ENCODE measurements at regions not wholly inside any gene's neighbourhood (a gene's known extent, or its start where the extent isn't known, plus 50 kb on each side); places are given as distances from the start of the nearest gene placed in this dataset.

- Histone ChIP-seq H3K9ac (replicated peaks in 1 of 4; ENCODE audit: extremely low read depth in 1 of 4, low read depth in 3 of 4, low read length in 3 of 4) (no peak overlapping the region), H2BK20ac (ENCODE audit: low read length) (no peak overlapping the region), H4K91ac (replicated peaks; ENCODE audit: insufficient read length, low read length) (no peak overlapping the region), H3K23me2 (ENCODE audit: low read depth, low read length) (no peaks in the 10 kb centered on the region), H3K4me3 (ENCODE audit: extremely low read depth in 1 of 4, insufficient read depth in 2 of 4, low read depth in 3 of 4, low read length in 4 of 4) (no peak overlapping the region), H4K5ac (ENCODE audit: insufficient read length, low read depth, low read length) (no peak overlapping the region), H2BK5ac (ENCODE audit: low read depth, low read length) (no peak overlapping the region), H3K79me1 (ENCODE audit: low read depth, low read length) (no peaks in the 10 kb centered on the region), H3K79me2 (ENCODE audit: control insufficient read depth in 1 of 2, insufficient read depth in 2 of 2, low read length in 2 of 2) (no peaks in the 10 kb centered on the region), H3K9me3 (ENCODE audit: insufficient read depth in 2 of 2, low read depth in 1 of 2, low read length in 1 of 2) (peaks cover 4 to 5% of the 10 kb centered on the region in 2 experiments; a peak in 2 of 4 replicates), H3K23ac (ENCODE audit: insufficient read length) (no peak overlapping the region), H3K4ac (replicated peaks; ENCODE audit: insufficient read length, low read depth, low read length) (no peak overlapping the region), H3K56ac (replicated peaks; ENCODE audit: insufficient read length, low read depth, low read length) (no peak overlapping the region), H2AK5ac (ENCODE audit: low read depth, low read length) (no peak overlapping the region), H3K27ac (ENCODE audit: low read depth, low read length) (no peak overlapping the region), H4K8ac (ENCODE audit: extremely low read depth, insufficient read depth, low read length) (no peak overlapping the region), H3K4me2 (ENCODE audit: insufficient read depth in 1 of 2, low read depth in 2 of 2, low read length in 2 of 2) (no peak overlapping the region), H3K27me3 (replicated peaks in 1 of 4; ENCODE audit: control insufficient read depth in 3 of 4, extremely low read depth in 1 of 4, insufficient read depth in 3 of 4, low read length in 3 of 4) (no peaks in the 10 kb centered on the region), H3K18ac (ENCODE audit: extremely low read depth, low read length) (no peak overlapping the region), H3K36me3 (ENCODE audit: control insufficient read depth in 2 of 4, insufficient read depth in 4 of 4, low read length in 3 of 4) (no peaks in the 10 kb centered on the region), H3K14ac (ENCODE audit: insufficient read length) (no peak overlapping the region), H2BK15ac (ENCODE audit: low read length) (no peak overlapping the region), H2BK12ac (ENCODE audit: low read depth, low read length) (no peak overlapping the region; the same call in 1 of the 2 replicates), H4K20me1 (replicated peaks in 1 of 2; ENCODE audit: control insufficient read depth in 1 of 2, insufficient read depth in 2 of 2, low read length in 2 of 2) (no peaks in the 10 kb centered on the region), H2BK120ac (replicated peaks; ENCODE audit: low read depth, low read length) (no peak overlapping the region), H2AFZ (ENCODE audit: low read length) (no peak overlapping the region), H3K4me1 (replicated peaks in 1 of 4; ENCODE audit: control insufficient read depth in 3 of 4, insufficient read depth in 4 of 4, low read length in 3 of 4) (peaks cover 0 to 5% (median 2%) of the 10 kb centered on the region in 4 experiments; a peak in 2 of 7 replicates)
- 78% methylated on average over 5 of the region's 5 CpGs; no CpG with 5 or more reads in 1 of the 2 experiments for WGBS, 2 experiments (ENCODE audit: extremely low coverage in 1 of 2, insufficient coverage in 1 of 2, insufficient read length in 1 of 2, insufficient replicate concordance in 2 of 2, low coverage in 1 of 2, low lambda C conversion rate in 2 of 2, missing lambda C conversion rate in 1 of 2)
- CTCF ChIA-PET (ENCODE audit: partially characterized antibody): interaction anchor here (1.5 to 1.6 kb wide), 2 partner anchors 46 to 334 kb away, joined by 3 to 4 read pairs; no protein-coding TSS in a partner anchor
- FAIRE-seq (no peak), DNase-seq (ENCODE audit: low read depth in 1 of 2, low spot score in 2 of 2) (no peak)
- POLR2A ChIA-PET (ENCODE audit: partially characterized antibody): no interaction called here
- TF ChIP-seq SIRT6 (IDR thresholded peaks at IDR 0.05; ENCODE audit: low read length): no peak
- TF ChIP-seq, protein P1, sequence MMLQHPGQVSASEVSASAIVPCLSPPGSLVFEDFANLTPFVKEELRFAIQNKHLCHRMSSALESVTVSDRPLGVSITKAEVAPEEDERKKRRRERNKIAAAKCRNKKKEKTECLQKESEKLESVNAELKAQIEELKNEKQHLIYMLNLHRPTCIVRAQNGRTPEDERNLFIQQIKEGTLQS (IDR thresholded peaks at IDR 0.05; ENCODE audit: insufficient read depth, low read depth, low read length): no peak
- TF ChIP-seq HDAC2 (IDR thresholded peaks at IDR 0.05; ENCODE audit: borderline replicate concordance in 1 of 2, low read depth in 2 of 2, low read length in 2 of 2): no peak
- TF ChIP-seq SIN3A (conservative IDR thresholded peaks at IDR 0.05 in 1 of 2, IDR thresholded peaks at IDR 0.05 in 1 of 2; ENCODE audit: low read depth in 1 of 2, low read length in 2 of 2): no peak
- no peak for TF ChIP-seq CTBP2 (IDR thresholded peaks at IDR 0.05; ENCODE audit: borderline replicate concordance, insufficient read depth, insufficient read length, low read length)
- no peak for TF ChIP-seq SRF (IDR thresholded peaks at IDR 0.05; ENCODE audit: low read depth, low read length)
- TF ChIP-seq BCL11A (IDR thresholded peaks at IDR 0.05; ENCODE audit: low read depth in 2 of 2, low read length in 2 of 2): no peak
- no peak for TF ChIP-seq CHD1 (IDR thresholded peaks at IDR 0.05; ENCODE audit: low read depth, low read length)
- no peak for TF ChIP-seq TEAD4 (IDR thresholded peaks at IDR 0.05; ENCODE audit: low read depth, low read length)
- no peak for TF ChIP-seq KDM4A (IDR thresholded peaks at IDR 0.05; ENCODE audit: low read depth, low read length, severe bottlenecking)
- TF ChIP-seq SP4 (IDR thresholded peaks at IDR 0.05; ENCODE audit: low read length): no peak
- no peak for TF ChIP-seq E2F6 (IDR thresholded peaks at IDR 0.05)
- no peak for TF ChIP-seq CBX8 (IDR thresholded peaks at IDR 0.05; ENCODE audit: borderline replicate concordance, low read depth, low read length)
Measured at GRCh38 chr3:117105686-117106085, 396.1 kb downstream of the TUSC7 start.
